Panc1 (cell line): ENCODE measurements at regions not wholly inside any gene's neighbourhood (a gene's known extent, or its start where the extent isn't known, plus 50 kb on each side); places are given as distances from the start of the nearest gene placed in this dataset.

Source experiments
- ATAC-seq: fragments of 200-7000 bp; cut with Tn5 transposase; 2 replicates; pipeline ENCODE4 v1.9.1; 2020; ENCODE audit warnings: mild to moderate bottlenecking, moderate library complexity
- BruUV-seq: library from RNA; stranded (reverse); fragments of 400-500 nt; replicated peaks from 2 replicates; lab custom pipeline; 2021; lab: Mats Ljungman, UMichigan
- CTCF ChIA-PET: fragments of 300-600 bp; sonication (Branson Sonifier 250); formaldehyde crosslinking; loops from one replicate; lab custom pipeline; 2022; ENCODE audit warnings: antibody characterized with exemption; lab: Charles Lee
- POLR2A ChIA-PET: fragments of 300-600 bp; sonication (Branson Sonifier 250); formaldehyde crosslinking; loops from one replicate; lab custom pipeline; 2022; ENCODE audit warnings: antibody characterized with exemption; lab: Charles Lee
- DNase-seq: peaks from one replicate; pipeline ENCODE4 v3.0.0-alpha.2; 2010; ENCODE audit warnings: low read depth, low spot score
- H3K27ac ChIP-seq: 2 replicates; pipeline ENCODE4 v1.5.1; 2011; ENCODE audit warnings: mild to moderate bottlenecking, low read length, inconsistent platforms
- H3K27me3 ChIP-seq: fragments of 200-500 bp; sonication (Bioruptor generic); 2 replicates; pipeline ENCODE4 v1.6.0; 2014; ENCODE audit warnings: low read length, inconsistent platforms; ENCODE audit not compliant: control insufficient read depth, insufficient read depth
- H3K36me3 ChIP-seq: fragments of 200-500 bp; sonication (Bioruptor generic); 2 replicates; pipeline ENCODE4 v1.5.1; 2014; ENCODE audit warnings: inconsistent platforms, mild to moderate bottlenecking, low read length, moderate library complexity; ENCODE audit not compliant: control insufficient read depth, insufficient read depth
- H3K4me1 ChIP-seq: 2 replicates; pipeline ENCODE4 v1.5.1; 2011; ENCODE audit warnings: inconsistent platforms, mild to moderate bottlenecking, low read length, moderate library complexity; ENCODE audit not compliant: control insufficient read depth, insufficient read depth
- H3K4me3 ChIP-seq, 2 experiments: 2 replicates each; pipeline ENCODE4 v1.5.1; 2011 to 2012; ENCODE audit warnings: low read depth in 2 of 2, low read length in 2 of 2, mild to moderate bottlenecking in 2 of 2, inconsistent platforms in 1 of 2, moderate library complexity in 1 of 2
- H3K9me3 ChIP-seq: fragments of 200-500 bp; sonication (Bioruptor generic); 2 replicates; pipeline ENCODE4 v1.5.1; 2014; ENCODE audit warnings: low read depth, mild to moderate bottlenecking, inconsistent platforms, low read length, moderate library complexity; ENCODE audit not compliant: control insufficient read depth, insufficient read depth
- POLR2AphosphoS5 ChIP-seq: IDR thresholded peaks from 2 replicates; pipeline ENCODE4 v1.6.1; 2012; ENCODE audit warnings: mild to moderate bottlenecking, low read depth, low read length, moderate library complexity
- SIN3A ChIP-seq: IDR thresholded peaks from 2 replicates; pipeline ENCODE4 v1.6.1; 2012; ENCODE audit warnings: low read depth, mild to moderate bottlenecking, low read length, moderate library complexity, borderline replicate concordance; ENCODE audit not compliant: insufficient read depth
- TCF7L2 ChIP-seq: IDR thresholded peaks from 2 replicates; pipeline ENCODE4 v1.6.1; 2011; ENCODE audit warnings: mild to moderate bottlenecking, low read depth, low read length, inconsistent platforms
- in situ Hi-C: cut with HindIII; loops from 2 replicates; pipeline ENCODE4 v1.10.0; 2016; ENCODE audit warnings: low sequenced_read_pairs, low pct_unique_long_range_greater_than_20kb
- intact Hi-C: fragments of 100-400 bp; cut with micrococcal nuclease; formaldehyde crosslinking; loops from one replicate; pipeline ENCODE4 v1.10.0; 2022; ENCODE audit not compliant: unreplicated experiment
- TF ChIP-seq, protein P1 (sequence below), 2 experiments: IDR thresholded peaks; 2 replicates each; pipeline ENCODE4 v1.6.1; 2011 to 2012; ENCODE audit warnings: low read depth in 2 of 2, control low read depth in 1 of 2, low read length in 1 of 2, mild to moderate bottlenecking in 1 of 2, moderate library complexity in 1 of 2; ENCODE audit not compliant: insufficient read depth in 1 of 2
- TF ChIP-seq, protein P2 (sequence below): fragments of 450-650 bp; IDR thresholded peaks from 2 replicates; pipeline ENCODE4 v1.5.1; 2017; ENCODE audit warnings: mild to moderate bottlenecking

DNA sequence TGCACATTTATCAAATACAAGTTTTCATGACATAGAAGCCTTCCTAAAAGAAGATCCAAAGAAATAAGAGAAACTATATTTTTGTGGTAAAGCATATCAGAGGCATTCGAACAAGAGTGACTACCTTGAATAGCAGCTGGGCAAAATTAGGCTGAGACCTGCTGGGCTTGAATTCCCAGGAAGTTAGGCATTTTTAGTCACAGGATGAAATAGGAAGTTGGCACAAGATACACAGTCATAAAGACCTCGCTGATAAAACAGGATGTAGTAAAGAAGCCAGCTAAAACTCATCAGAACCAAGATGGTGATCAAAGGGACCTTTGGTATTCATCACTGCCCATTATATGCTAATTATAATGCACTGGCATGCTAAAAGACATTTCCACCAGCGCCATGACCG is 1302.3 kb upstream of the NRXN1 start:
- no peak for ATAC-seq
- Histone ChIP-seq H3K4me1 (no peaks in the 10 kb centered on the region), H3K9me3 (no peaks in the 10 kb centered on the region), H3K27ac (no peak overlapping the region), H3K4me3 (no peak overlapping the region), H3K36me3 (no peaks in the 10 kb centered on the region), H3K27me3 (no peaks in the 10 kb centered on the region)
- ChIA-PET POLR2A (no interaction called here), CTCF (no interaction called here)
- no peak for TF ChIP-seq SIN3A
- TF ChIP-seq, protein P1, sequence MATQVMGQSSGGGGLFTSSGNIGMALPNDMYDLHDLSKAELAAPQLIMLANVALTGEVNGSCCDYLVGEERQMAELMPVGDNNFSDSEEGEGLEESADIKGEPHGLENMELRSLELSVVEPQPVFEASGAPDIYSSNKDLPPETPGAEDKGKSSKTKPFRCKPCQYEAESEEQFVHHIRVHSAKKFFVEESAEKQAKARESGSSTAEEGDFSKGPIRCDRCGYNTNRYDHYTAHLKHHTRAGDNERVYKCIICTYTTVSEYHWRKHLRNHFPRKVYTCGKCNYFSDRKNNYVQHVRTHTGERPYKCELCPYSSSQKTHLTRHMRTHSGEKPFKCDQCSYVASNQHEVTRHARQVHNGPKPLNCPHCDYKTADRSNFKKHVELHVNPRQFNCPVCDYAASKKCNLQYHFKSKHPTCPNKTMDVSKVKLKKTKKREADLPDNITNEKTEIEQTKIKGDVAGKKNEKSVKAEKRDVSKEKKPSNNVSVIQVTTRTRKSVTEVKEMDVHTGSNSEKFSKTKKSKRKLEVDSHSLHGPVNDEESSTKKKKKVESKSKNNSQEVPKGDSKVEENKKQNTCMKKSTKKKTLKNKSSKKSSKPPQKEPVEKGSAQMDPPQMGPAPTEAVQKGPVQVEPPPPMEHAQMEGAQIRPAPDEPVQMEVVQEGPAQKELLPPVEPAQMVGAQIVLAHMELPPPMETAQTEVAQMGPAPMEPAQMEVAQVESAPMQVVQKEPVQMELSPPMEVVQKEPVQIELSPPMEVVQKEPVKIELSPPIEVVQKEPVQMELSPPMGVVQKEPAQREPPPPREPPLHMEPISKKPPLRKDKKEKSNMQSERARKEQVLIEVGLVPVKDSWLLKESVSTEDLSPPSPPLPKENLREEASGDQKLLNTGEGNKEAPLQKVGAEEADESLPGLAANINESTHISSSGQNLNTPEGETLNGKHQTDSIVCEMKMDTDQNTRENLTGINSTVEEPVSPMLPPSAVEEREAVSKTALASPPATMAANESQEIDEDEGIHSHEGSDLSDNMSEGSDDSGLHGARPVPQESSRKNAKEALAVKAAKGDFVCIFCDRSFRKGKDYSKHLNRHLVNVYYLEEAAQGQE (IDR thresholded peaks at IDR 0.05; ENCODE audit: insufficient read depth in 1 of 2, low read depth in 2 of 2, low read length in 1 of 2) = no peak
- TF ChIP-seq TCF7L2 = no peak
- TF ChIP-seq, protein P2, sequence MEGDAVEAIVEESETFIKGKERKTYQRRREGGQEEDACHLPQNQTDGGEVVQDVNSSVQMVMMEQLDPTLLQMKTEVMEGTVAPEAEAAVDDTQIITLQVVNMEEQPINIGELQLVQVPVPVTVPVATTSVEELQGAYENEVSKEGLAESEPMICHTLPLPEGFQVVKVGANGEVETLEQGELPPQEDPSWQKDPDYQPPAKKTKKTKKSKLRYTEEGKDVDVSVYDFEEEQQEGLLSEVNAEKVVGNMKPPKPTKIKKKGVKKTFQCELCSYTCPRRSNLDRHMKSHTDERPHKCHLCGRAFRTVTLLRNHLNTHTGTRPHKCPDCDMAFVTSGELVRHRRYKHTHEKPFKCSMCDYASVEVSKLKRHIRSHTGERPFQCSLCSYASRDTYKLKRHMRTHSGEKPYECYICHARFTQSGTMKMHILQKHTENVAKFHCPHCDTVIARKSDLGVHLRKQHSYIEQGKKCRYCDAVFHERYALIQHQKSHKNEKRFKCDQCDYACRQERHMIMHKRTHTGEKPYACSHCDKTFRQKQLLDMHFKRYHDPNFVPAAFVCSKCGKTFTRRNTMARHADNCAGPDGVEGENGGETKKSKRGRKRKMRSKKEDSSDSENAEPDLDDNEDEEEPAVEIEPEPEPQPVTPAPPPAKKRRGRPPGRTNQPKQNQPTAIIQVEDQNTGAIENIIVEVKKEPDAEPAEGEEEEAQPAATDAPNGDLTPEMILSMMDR = no peak
- TF ChIP-seq POLR2AphosphoS5 = no peak
- in situ Hi-C loops (no loop called here), intact Hi-C loops (no loop called here)
- no TSS peak for BruUV-seq
- no peak for DNase-seq

DNA sequence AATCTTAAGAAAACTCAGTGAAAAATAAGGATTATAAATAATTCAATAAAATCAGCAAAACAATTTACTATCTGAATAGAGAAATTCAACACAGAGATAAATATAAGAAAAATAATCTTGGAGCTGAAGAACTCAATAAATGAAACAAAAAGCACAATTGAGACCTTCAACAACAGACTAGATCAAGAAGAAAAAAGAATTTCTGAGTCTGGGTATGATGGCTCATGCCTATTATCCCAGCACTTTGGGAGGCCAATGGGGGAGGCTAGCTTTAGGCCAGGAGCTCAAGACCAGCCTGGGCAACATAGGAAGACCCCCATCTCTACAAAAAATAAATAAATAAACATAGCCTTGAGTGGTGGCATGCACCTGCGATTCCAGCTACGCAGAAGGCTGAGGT is 1295.7 kb upstream of the NRXN1 start:
- CTCF ChIA-PET = no interaction called here
- POLR2A ChIA-PET = no interaction called here
- in situ Hi-C loops (no loop called here), intact Hi-C loops (no loop called here)
- no peaks in the 10 kb centered on the region for H3K27me3 ChIP-seq
- H3K4me1 ChIP-seq = no peaks in the 10 kb centered on the region
- H3K9me3 ChIP-seq = no peaks in the 10 kb centered on the region
- TF ChIP-seq TCF7L2 (no peak), POLR2AphosphoS5 (no peak), SIN3A (no peak)
- TF ChIP-seq, protein P2 = no peak
- TF ChIP-seq, protein P1 (IDR thresholded peaks at IDR 0.05; ENCODE audit: insufficient read depth in 1 of 2, low read depth in 2 of 2, low read length in 1 of 2) = no peak
- ATAC-seq (no peak), DNase-seq (no peak)
- no peak overlapping the region for H3K27ac ChIP-seq
- no TSS peak for BruUV-seq
- no peak overlapping the region for H3K4me3 ChIP-seq
- no peaks in the 10 kb centered on the region for H3K36me3 ChIP-seq
